ENCODE measurements at regions not wholly inside any gene's neighbourhood (a gene's known extent, or its start where the extent isn't known, plus 50 kb on each side); places are given as distances from the start of the nearest gene placed in this dataset.
A peak's percentile ranks its signal among the peaks of the same experiment; 100 is the strongest.

DNA sequence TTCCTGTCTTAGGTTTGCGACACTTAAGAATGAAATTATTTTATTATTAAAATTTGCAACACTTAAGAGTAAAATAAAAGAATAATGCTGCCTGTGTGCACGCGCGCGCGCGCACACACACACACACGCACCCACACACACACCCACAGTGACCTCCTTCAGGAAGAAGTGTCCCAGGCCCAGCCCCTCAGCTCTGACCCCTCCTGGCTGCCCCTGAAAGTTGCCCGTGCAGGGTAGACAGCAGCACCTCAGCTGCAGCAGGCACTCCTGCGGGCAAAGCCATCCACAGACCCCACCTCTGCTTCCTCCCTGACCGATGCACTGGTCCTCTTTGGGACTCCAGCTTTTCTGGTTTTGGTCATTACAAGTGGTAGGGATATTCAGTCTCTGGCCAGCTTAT, 478.2 kb downstream of the NTRK3 start:
- Histone ChIP-seq H3K27ac (ENCODE audit: low read depth, low read length) (no peak overlapping the region), H4K20me1 (ENCODE audit: insufficient read depth, low read length) (no peaks in the 10 kb centered on the region), H3K79me2 (ENCODE audit: insufficient read depth, low read length) (no peaks in the 10 kb centered on the region), H3K4me3 (ENCODE audit: insufficient read depth, low read length) (no peak overlapping the region), H3K27me3 (ENCODE audit: insufficient read depth, low read length) (no peaks in the 10 kb centered on the region), H3K4me2 (ENCODE audit: insufficient read depth, low read length) (no peak overlapping the region), H3K4me1 (ENCODE audit: insufficient read depth, low read length) (peaks cover 11% of the 10 kb centered on the region), H2AFZ (ENCODE audit: low read length) (no peak overlapping the region), H3K36me3 (ENCODE audit: insufficient read depth, low read length) (no peaks in the 10 kb centered on the region), H3K9me3 (ENCODE audit: low read depth, low read length) (no peaks in the 10 kb centered on the region)
- TF ChIP-seq, protein P1, sequence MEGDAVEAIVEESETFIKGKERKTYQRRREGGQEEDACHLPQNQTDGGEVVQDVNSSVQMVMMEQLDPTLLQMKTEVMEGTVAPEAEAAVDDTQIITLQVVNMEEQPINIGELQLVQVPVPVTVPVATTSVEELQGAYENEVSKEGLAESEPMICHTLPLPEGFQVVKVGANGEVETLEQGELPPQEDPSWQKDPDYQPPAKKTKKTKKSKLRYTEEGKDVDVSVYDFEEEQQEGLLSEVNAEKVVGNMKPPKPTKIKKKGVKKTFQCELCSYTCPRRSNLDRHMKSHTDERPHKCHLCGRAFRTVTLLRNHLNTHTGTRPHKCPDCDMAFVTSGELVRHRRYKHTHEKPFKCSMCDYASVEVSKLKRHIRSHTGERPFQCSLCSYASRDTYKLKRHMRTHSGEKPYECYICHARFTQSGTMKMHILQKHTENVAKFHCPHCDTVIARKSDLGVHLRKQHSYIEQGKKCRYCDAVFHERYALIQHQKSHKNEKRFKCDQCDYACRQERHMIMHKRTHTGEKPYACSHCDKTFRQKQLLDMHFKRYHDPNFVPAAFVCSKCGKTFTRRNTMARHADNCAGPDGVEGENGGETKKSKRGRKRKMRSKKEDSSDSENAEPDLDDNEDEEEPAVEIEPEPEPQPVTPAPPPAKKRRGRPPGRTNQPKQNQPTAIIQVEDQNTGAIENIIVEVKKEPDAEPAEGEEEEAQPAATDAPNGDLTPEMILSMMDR (IDR thresholded peaks at IDR 0.05; ENCODE audit: extremely low read depth, low read depth, low read length) = no peak
- DNase-seq (ENCODE audit: insufficient read length, low spot score, missing footprints) = no peak

DNA sequence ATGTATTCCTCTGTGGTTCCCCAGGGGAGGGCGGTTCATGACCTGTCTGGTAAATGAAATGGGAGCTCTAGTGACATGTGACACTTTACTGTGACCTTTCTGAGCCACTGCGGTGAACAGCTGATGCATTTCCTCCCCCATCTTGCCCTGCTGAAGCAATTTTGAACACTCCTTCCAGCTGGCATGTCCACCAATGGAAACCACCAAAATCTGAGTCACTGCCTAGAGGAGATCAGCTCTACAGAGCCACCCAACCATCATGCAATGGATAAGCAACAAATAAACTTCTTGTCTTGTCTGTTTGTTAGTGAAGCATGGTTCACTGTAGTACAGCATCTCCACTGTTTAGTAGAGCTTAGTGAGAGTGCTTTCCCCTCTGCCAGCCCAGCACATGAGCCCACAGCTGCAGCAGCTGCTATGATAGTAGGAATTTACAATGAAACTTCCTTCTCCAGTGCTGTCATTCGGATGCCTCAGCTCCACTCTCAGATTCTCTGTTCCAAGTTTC, 479.4 kb downstream of the NTRK3 start:
- H3K27ac ChIP-seq (ENCODE audit: low read depth, low read length) = no peak overlapping the region
- peak overlapping the region; percentile 16 for H2AFZ ChIP-seq (ENCODE audit: low read length)
- H3K9me3 ChIP-seq (ENCODE audit: low read depth, low read length) = no peaks in the 10 kb centered on the region
- H3K27me3 ChIP-seq (ENCODE audit: insufficient read depth, low read length) = no peaks in the 10 kb centered on the region
- H4K20me1 ChIP-seq (ENCODE audit: insufficient read depth, low read length) = no peaks in the 10 kb centered on the region
- DNase-seq (ENCODE audit: insufficient read length, low spot score, missing footprints) = peak; percentile 87
- no peak overlapping the region for H3K4me3 ChIP-seq (ENCODE audit: insufficient read depth, low read length)
- peaks cover 11% of the 10 kb centered on the region for H3K4me1 ChIP-seq (ENCODE audit: insufficient read depth, low read length)
- H3K79me2 ChIP-seq (ENCODE audit: insufficient read depth, low read length) = no peaks in the 10 kb centered on the region
- TF ChIP-seq, protein P1 (IDR thresholded peaks at IDR 0.05; ENCODE audit: extremely low read depth, low read depth, low read length) = no peak
- H3K36me3 ChIP-seq (ENCODE audit: insufficient read depth, low read length) = no peaks in the 10 kb centered on the region
- H3K4me2 ChIP-seq (ENCODE audit: insufficient read depth, low read length) = no peak overlapping the region

DNA sequence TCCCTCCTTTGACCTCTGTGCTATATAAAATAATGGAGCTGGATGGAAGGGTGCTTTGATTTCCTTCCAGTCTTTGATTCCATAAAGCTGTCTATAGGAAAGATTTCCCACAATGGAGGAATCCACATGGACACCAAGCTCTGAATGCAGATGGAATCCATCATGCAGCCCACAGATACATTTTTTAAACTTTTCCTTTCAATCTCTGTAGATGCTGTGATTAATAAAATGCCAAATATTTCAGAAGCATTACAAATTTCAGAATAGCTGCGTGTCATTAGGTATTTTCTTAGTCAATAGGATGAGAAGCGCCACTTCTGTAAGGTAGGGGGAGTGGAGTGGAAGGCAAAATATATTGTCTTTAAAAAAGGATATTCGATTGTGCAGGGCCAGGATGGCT, 489.0 kb downstream of the NTRK3 start:
- Histone ChIP-seq H3K4me3 (ENCODE audit: insufficient read depth, low read length) (no peak overlapping the region), H2AFZ (ENCODE audit: low read length) (no peak overlapping the region), H3K4me2 (ENCODE audit: insufficient read depth, low read length) (no peak overlapping the region), H3K4me1 (ENCODE audit: insufficient read depth, low read length) (peaks cover 19% of the 10 kb centered on the region), H3K79me2 (ENCODE audit: insufficient read depth, low read length) (no peaks in the 10 kb centered on the region), H3K27me3 (ENCODE audit: insufficient read depth, low read length) (no peaks in the 10 kb centered on the region), H3K9me3 (ENCODE audit: low read depth, low read length) (no peaks in the 10 kb centered on the region), H3K27ac (ENCODE audit: low read depth, low read length) (no peak overlapping the region), H3K36me3 (ENCODE audit: insufficient read depth, low read length) (no peaks in the 10 kb centered on the region), H4K20me1 (ENCODE audit: insufficient read depth, low read length) (no peaks in the 10 kb centered on the region)
- DNase-seq (ENCODE audit: insufficient read length, low spot score, missing footprints) = no peak
- TF ChIP-seq, protein P1 (IDR thresholded peaks at IDR 0.05; ENCODE audit: extremely low read depth, low read depth, low read length) = no peak

DNA sequence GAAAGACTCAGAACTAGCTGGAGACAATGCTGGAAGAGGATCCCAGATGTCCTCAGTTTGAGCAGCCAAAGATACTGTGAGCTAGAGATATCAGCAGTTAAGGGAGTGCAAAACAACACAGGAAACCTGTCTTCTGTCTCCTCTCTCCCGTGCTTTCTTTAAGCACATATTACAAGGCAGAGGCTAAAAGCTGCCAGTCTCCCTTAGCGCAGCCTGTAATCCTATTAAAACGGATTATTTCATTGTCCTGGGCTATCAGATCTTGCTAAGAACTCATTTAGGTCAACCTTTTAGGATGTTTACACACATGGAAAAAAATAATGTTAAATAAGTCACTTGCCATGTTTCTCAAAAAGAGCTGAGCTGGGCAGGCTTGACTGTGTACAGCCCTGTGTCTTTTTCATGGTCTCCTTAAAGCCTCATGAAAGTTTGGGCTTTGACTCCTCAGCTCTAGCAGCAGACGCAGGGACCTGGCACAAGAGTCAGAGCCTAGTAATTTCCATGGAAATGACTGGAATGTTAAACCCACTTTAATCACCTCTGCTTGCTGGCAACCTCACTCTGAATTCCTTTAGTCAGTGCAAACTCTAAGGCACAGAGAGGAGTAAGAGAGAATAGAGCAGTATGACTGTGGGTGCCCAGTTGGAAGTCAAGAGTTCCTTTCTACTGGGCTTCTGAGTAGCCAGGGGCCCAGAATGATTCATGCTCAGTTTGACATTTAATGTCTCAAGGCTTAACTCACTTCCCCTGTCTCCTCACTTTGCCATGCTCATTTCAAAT, 491.9 kb downstream of the NTRK3 start:
- TF ChIP-seq, protein P1 (IDR thresholded peaks at IDR 0.05; ENCODE audit: extremely low read depth, low read depth, low read length) = no peak
- H3K4me1 ChIP-seq (ENCODE audit: insufficient read depth, low read length) = peaks cover 26% of the 10 kb centered on the region
- H3K27me3 ChIP-seq (ENCODE audit: insufficient read depth, low read length) = no peaks in the 10 kb centered on the region
- H3K4me2 ChIP-seq (ENCODE audit: insufficient read depth, low read length) = peak overlapping the region; percentile 7
- H2AFZ ChIP-seq (ENCODE audit: low read length) = peak overlapping the region; percentile 14
- no peaks in the 10 kb centered on the region for H3K9me3 ChIP-seq (ENCODE audit: low read depth, low read length)
- no peaks in the 10 kb centered on the region for H4K20me1 ChIP-seq (ENCODE audit: insufficient read depth, low read length)
- H3K36me3 ChIP-seq (ENCODE audit: insufficient read depth, low read length) = no peaks in the 10 kb centered on the region
- no peak overlapping the region for H3K4me3 ChIP-seq (ENCODE audit: insufficient read depth, low read length)
- peak; percentile 81 for DNase-seq (ENCODE audit: insufficient read length, low spot score, missing footprints)
- H3K27ac ChIP-seq (ENCODE audit: low read depth, low read length) = peak overlapping the region; percentile 49
- no peaks in the 10 kb centered on the region for H3K79me2 ChIP-seq (ENCODE audit: insufficient read depth, low read length)

Measured in osteoblast (primary cell).